Neuronal stem cell (in vitro differentiated cells): ENCODE measurements at regions not wholly inside any gene's neighbourhood (a gene's known extent, or its start where the extent isn't known, plus 50 kb on each side); places are given as distances from the start of the nearest gene placed in this dataset.

Source experiments
- DNase-seq: peaks from one replicate; pipeline ENCODE4 v3.0.0-alpha.2; 2013; ENCODE audit warnings: low spot score
- H2AFZ ChIP-seq: one replicate; pipeline ENCODE4 v1.6.1; 2013; ENCODE audit warnings: mild to moderate bottlenecking, low read length, inconsistent platforms
- H2AK5ac ChIP-seq: 2 replicates; pipeline ENCODE4 v1.6.1; 2013; ENCODE audit warnings: low read depth, mild to moderate bottlenecking, inconsistent platforms, low read length, moderate library complexity, mixed read lengths
- H2BK120ac ChIP-seq: 2 replicates; pipeline ENCODE4 v1.6.1; 2013; ENCODE audit warnings: low read depth, mild to moderate bottlenecking, inconsistent platforms, low read length, moderate library complexity, mixed read lengths
- H2BK12ac ChIP-seq: one replicate; pipeline ENCODE4 v1.6.1; 2013; ENCODE audit warnings: low read length, inconsistent platforms
- H2BK15ac ChIP-seq: 2 replicates; pipeline ENCODE4 v1.6.1; 2013; ENCODE audit warnings: mild to moderate bottlenecking, low read length, inconsistent platforms, mixed read lengths
- H2BK5ac ChIP-seq: one replicate; pipeline ENCODE4 v1.6.1; 2013; ENCODE audit warnings: inconsistent platforms, mild to moderate bottlenecking, low read length, moderate library complexity
- H3K14ac ChIP-seq: one replicate; pipeline ENCODE4 v1.6.1; 2013; ENCODE audit warnings: low read length, inconsistent platforms
- H3K18ac ChIP-seq: 2 replicates; pipeline ENCODE4 v1.6.1; 2013; ENCODE audit warnings: low read length, inconsistent platforms
- H3K23ac ChIP-seq: 2 replicates; pipeline ENCODE4 v1.6.1; 2013; ENCODE audit warnings: low read depth, mild to moderate bottlenecking, mixed read lengths, low read length, inconsistent platforms; ENCODE audit not compliant: poor library complexity
- H3K27ac ChIP-seq: replicated peaks from 3 replicates; pipeline ENCODE4 v1.5.1; 2013; ENCODE audit warnings: low read length, inconsistent platforms
- H3K27me3 ChIP-seq, 3 experiments: 2 replicates each; pipeline ENCODE4 v1.6.1; 2013; ENCODE audit warnings: low read length in 3 of 3, mild to moderate bottlenecking in 2 of 3, inconsistent platforms in 1 of 3, low read depth in 1 of 3, mixed read lengths in 1 of 3, moderate library complexity in 1 of 3; ENCODE audit not compliant: control insufficient read depth in 3 of 3, insufficient read depth in 3 of 3
- H3K36me3 ChIP-seq, 2 donors: replicated peaks in 1 of 2; 2 replicates each; pipeline ENCODE4 v1.6.1; 2013; ENCODE audit warnings: low read length in 2 of 2; ENCODE audit not compliant: control insufficient read depth in 2 of 2, insufficient read depth in 2 of 2
- H3K4ac ChIP-seq: 2 replicates; pipeline ENCODE4 v1.6.1; 2013; ENCODE audit warnings: inconsistent platforms, mild to moderate bottlenecking, low read length, moderate library complexity
- H3K4me1 ChIP-seq, 2 donors: 1 replicate in 1 of 2; 2 replicates in 1 of 2; pipeline ENCODE4 v1.6.1; 2013; ENCODE audit warnings: low read length in 2 of 2, low read depth in 1 of 2; ENCODE audit not compliant: control insufficient read depth in 2 of 2, insufficient read depth in 1 of 2
- H3K4me2 ChIP-seq: one replicate; pipeline ENCODE4 v1.6.1; 2013; ENCODE audit warnings: mild to moderate bottlenecking, low read length, inconsistent platforms; ENCODE audit not compliant: insufficient read depth, poor library complexity, severe bottlenecking
- H3K4me3 ChIP-seq, 2 donors: 2 replicates each; pipeline ENCODE4 v1.5.1; 2013; ENCODE audit warnings: low read length in 2 of 2, mild to moderate bottlenecking in 2 of 2, inconsistent platforms in 1 of 2, moderate library complexity in 1 of 2
- H3K79me1 ChIP-seq: one replicate; pipeline ENCODE4 v1.6.1; 2013; ENCODE audit warnings: low read depth, mild to moderate bottlenecking, inconsistent platforms, low read length, moderate library complexity
- H3K9ac ChIP-seq: one replicate; pipeline ENCODE4 v1.6.1; 2013; ENCODE audit warnings: mild to moderate bottlenecking, low read depth, low read length, inconsistent platforms; ENCODE audit not compliant: poor library complexity
- H3K9me3 ChIP-seq, 2 donors: replicated peaks in 1 of 2; 2 replicates each; pipeline versions ENCODE3 to v1.6.1; 2013; ENCODE audit warnings: low read length in 2 of 2, mild to moderate bottlenecking in 2 of 2, inconsistent platforms in 1 of 2, low read depth in 1 of 2, mixed read lengths in 1 of 2, moderate library complexity in 1 of 2; ENCODE audit not compliant: control insufficient read depth in 2 of 2, insufficient read depth in 1 of 2
- H4K8ac ChIP-seq: one replicate; pipeline ENCODE4 v1.6.1; 2013; ENCODE audit warnings: low read depth, mild to moderate bottlenecking, inconsistent platforms, low read length, moderate library complexity
- H4K91ac ChIP-seq: one replicate; pipeline ENCODE4 v1.6.1; 2013; ENCODE audit warnings: low read length, low read depth, mild to moderate bottlenecking, inconsistent platforms; ENCODE audit not compliant: poor library complexity
- WGBS, 2 donors: extraction: QIAGEN DNeasy Blood & Tissue Kit; methylation state at CpG; one replicate each; pipeline ENCODE4 v1.1.7; 2013; ENCODE audit warnings: missing lambda C conversion rate in 2 of 2, mixed read lengths in 1 of 2; ENCODE audit not compliant: insufficient read length in 2 of 2, insufficient replicate concordance in 1 of 2; ENCODE audit errors: extremely low coverage in 2 of 2; 5-methylcytosine and 5-hydroxymethylcytosine counted together

DNA sequence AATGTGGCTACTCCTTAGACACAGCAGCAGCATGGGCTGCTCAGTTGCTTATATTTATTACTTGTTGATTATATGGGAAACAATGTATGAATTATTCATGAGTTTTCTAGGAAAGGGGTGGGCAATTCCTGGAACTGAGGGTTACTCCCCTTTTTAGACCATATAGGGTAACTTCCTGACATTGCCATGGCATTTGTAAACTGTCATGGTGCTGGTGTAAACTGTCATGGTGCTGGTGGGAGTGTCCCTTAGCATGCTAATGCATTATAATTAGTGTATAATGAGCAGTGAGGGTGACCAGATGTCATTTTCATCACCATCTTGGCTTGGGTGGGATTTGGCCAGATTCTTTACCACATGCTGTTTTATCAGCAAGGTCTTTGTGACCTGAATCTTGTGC is 734.6 kb upstream of the PTPRD start:
- Histone ChIP-seq H3K18ac (no peak overlapping the region), H4K8ac (no peak overlapping the region), H3K14ac (no peak overlapping the region), H3K9ac (no peak overlapping the region), H3K79me1 (no peaks in the 10 kb centered on the region), H3K4ac (no peak overlapping the region), H4K91ac (no peak overlapping the region), H2BK12ac (no peak overlapping the region), H3K9me3 (no peaks in the 10 kb centered on the region), H3K4me1 (peaks cover 0 to 7% of the 10 kb centered on the region in 2 donors), H3K4me2 (no peak overlapping the region), H2AFZ (peak overlapping the region; percentile 46), H2BK5ac (no peak overlapping the region), H2BK15ac (no peak overlapping the region), H2AK5ac (no peak overlapping the region), H2BK120ac (no peak overlapping the region), H3K23ac (no peak overlapping the region), H3K4me3 (no peak overlapping the region), H3K36me3 (no peaks in the 10 kb centered on the region), H3K27ac (no peak overlapping the region), H3K27me3 (no peaks in the 10 kb centered on the region)
- no peak for DNase-seq

GRCh38 chr9:11348366-11348765 is 735.6 kb upstream of the PTPRD start:
- no peak overlapping the region for H2BK5ac ChIP-seq
- no peak overlapping the region for H2BK120ac ChIP-seq
- H4K8ac ChIP-seq: no peak overlapping the region
- H2AK5ac ChIP-seq: no peak overlapping the region
- WGBS, 2 donors: no CpG with 5 or more reads among the region's 5 CpGs
- H2AFZ ChIP-seq: peak overlapping the region; percentile 52
- H3K4me1 ChIP-seq: peaks cover 0 to 7% of the 10 kb centered on the region in 2 donors
- no peak for DNase-seq
- no peaks in the 10 kb centered on the region for H3K36me3 ChIP-seq
- no peak overlapping the region for H3K27ac ChIP-seq
- H3K14ac ChIP-seq: no peak overlapping the region
- H4K91ac ChIP-seq: no peak overlapping the region
- H3K23ac ChIP-seq: no peak overlapping the region
- H2BK12ac ChIP-seq: no peak overlapping the region
- no peak overlapping the region for H2BK15ac ChIP-seq
- H3K27me3 ChIP-seq: no peaks in the 10 kb centered on the region
- no peak overlapping the region for H3K18ac ChIP-seq
- no peak overlapping the region for H3K9ac ChIP-seq
- H3K4ac ChIP-seq: no peak overlapping the region
- no peak overlapping the region for H3K4me3 ChIP-seq
- H3K4me2 ChIP-seq: no peak overlapping the region
- no peaks in the 10 kb centered on the region for H3K79me1 ChIP-seq
- no peaks in the 10 kb centered on the region for H3K9me3 ChIP-seq

GRCh38 chr9:11349187-11349586 is 736.4 kb upstream of the PTPRD start:
- Histone ChIP-seq H3K27ac (no peak overlapping the region), H3K4me1 (peaks cover 0 to 10% of the 10 kb centered on the region in 2 donors), H2BK120ac (no peak overlapping the region), H4K8ac (no peak overlapping the region), H3K36me3 (no peaks in the 10 kb centered on the region), H2BK5ac (no peak overlapping the region), H3K23ac (peak overlapping the region; percentile 29), H2BK15ac (no peak overlapping the region), H3K18ac (no peak overlapping the region), H3K9me3 (no peaks in the 10 kb centered on the region), H2AK5ac (no peak overlapping the region), H3K79me1 (no peaks in the 10 kb centered on the region), H4K91ac (no peak overlapping the region), H3K4me2 (no peak overlapping the region), H3K27me3 (no peaks in the 10 kb centered on the region), H2BK12ac (no peak overlapping the region), H2AFZ (peak overlapping the region; percentile 52), H3K14ac (no peak overlapping the region), H3K9ac (no peak overlapping the region), H3K4me3 (no peak overlapping the region), H3K4ac (no peak overlapping the region)
- no CpG with 5 or more reads among the region's 5 CpGs for WGBS, 2 donors
- DNase-seq: no peak

- Histone ChIP-seq H3K9ac (no peak overlapping the region), H4K8ac (no peak overlapping the region), H3K36me3 (no peaks in the 10 kb centered on the region), H2BK5ac (no peak overlapping the region), H2BK12ac (no peak overlapping the region), H3K4ac (no peak overlapping the region), H3K4me1 (peaks cover 0 to 10% of the 10 kb centered on the region in 2 donors), H4K91ac (no peak overlapping the region), H3K4me3 (no peak overlapping the region), H3K27ac (no peak overlapping the region), H3K79me1 (no peaks in the 10 kb centered on the region), H2AK5ac (no peak overlapping the region), H3K4me2 (no peak overlapping the region), H3K14ac (no peak overlapping the region), H3K9me3 (no peaks in the 10 kb centered on the region), H3K27me3 (no peaks in the 10 kb centered on the region), H2BK15ac (no peak overlapping the region), H3K23ac (no peak overlapping the region), H3K18ac (no peak overlapping the region), H2AFZ (no peak overlapping the region), H2BK120ac (no peak overlapping the region)
- no CpG with 5 or more reads among the region's 2 CpGs for WGBS, 2 donors
- no peak for DNase-seq
These were observed 739.8 kb upstream of the PTPRD start for GRCh38 chr9:11352612-11353011.
